HCT116 (cell line): ENCODE measurements at regions not wholly inside any gene's neighbourhood (a gene's known extent, or its start where the extent isn't known, plus 50 kb on each side); places are given as distances from the start of the nearest gene placed in this dataset.

Source experiments
- ATF3 ChIP-seq: IDR thresholded peaks from 2 replicates; pipeline ENCODE4 v1.6.1; 2012
- CEBPB ChIP-seq: IDR thresholded peaks from 2 replicates; pipeline ENCODE4 v1.6.1; 2012; ENCODE audit warnings: low read depth
- CTCF ChIP-seq, 3 experiments: fragments of 200-600 bp in 1 of 3; sonication (generic) in 1 of 3; IDR thresholded peaks in 2 of 3; conservative IDR thresholded peaks in 1 of 3; 2 replicates each; pipeline ENCODE4 v1.5.1; 2012 to 2017; ENCODE audit warnings: low read depth in 2 of 3, low read length in 2 of 3, antibody characterized with exemption in 1 of 3, borderline replicate concordance in 1 of 3, control low read depth in 1 of 3, mild to moderate bottlenecking in 1 of 3, mixed read lengths in 1 of 3, mixed run types in 1 of 3, moderate library complexity in 1 of 3; ENCODE audit not compliant: insufficient read depth in 1 of 3
- EGR1 ChIP-seq: IDR thresholded peaks from 2 replicates; pipeline ENCODE4 v1.6.1; 2012; ENCODE audit warnings: low read depth
- EZH2 ChIP-seq: fragments of 200-600 bp; sonication (generic); IDR thresholded peaks from 2 replicates; pipeline ENCODE4 v1.6.1; 2017; ENCODE audit warnings: antibody characterized with exemption, mixed run types
- EZH2phosphoT487 ChIP-seq: fragments of 200-600 bp; IDR thresholded peaks from 2 replicates; pipeline ENCODE4 v1.6.1; 2018; ENCODE audit warnings: antibody characterized with exemption, borderline replicate concordance
- FOSL1 ChIP-seq: IDR thresholded peaks from 2 replicates; pipeline ENCODE4 v1.6.1; 2012; ENCODE audit warnings: low read depth
- POLR2A ChIP-seq: IDR thresholded peaks from 2 replicates; pipeline ENCODE4 v1.7.0; 2011; ENCODE audit warnings: borderline replicate concordance; ENCODE audit not compliant: insufficient read depth, insufficient read length; ENCODE audit errors: extremely low read depth
- POLR2AphosphoS5 ChIP-seq: IDR thresholded peaks from 2 replicates; pipeline ENCODE4 v1.6.1; 2011; ENCODE audit warnings: mild to moderate bottlenecking, low read depth, low read length, moderate library complexity
- SP1 ChIP-seq: IDR thresholded peaks from 2 replicates; pipeline ENCODE4 v1.6.1; 2012; ENCODE audit warnings: low read depth
- YY1 ChIP-seq: IDR thresholded peaks from 2 replicates; pipeline ENCODE4 v1.6.1; 2011; ENCODE audit warnings: low read length, low read depth, moderate library complexity, mild to moderate bottlenecking; ENCODE audit not compliant: insufficient replicate concordance; ENCODE audit errors: extremely low read depth
- ZFX ChIP-seq: fragments of 450-650 bp; IDR thresholded peaks from 2 replicates; pipeline ENCODE4 v1.6.1; 2017

GRCh38 chr5:158482125-158482524, 617.6 kb downstream of the EBF1 start:
- TF ChIP-seq POLR2A (no peak), SP1 (no peak), CEBPB (no peak), FOSL1 (no peak), CTCF (IDR thresholded peaks at IDR 0.05 in 2 of 3, conservative IDR thresholded peaks at IDR 0.05 in 1 of 3; ENCODE audit: borderline replicate concordance in 1 of 3, insufficient read depth in 1 of 3, low read depth in 2 of 3, low read length in 2 of 3) (no peak), EZH2 (no peak), ATF3 (no peak), EZH2phosphoT487 (no peak), YY1 (no peak), ZFX (no peak), POLR2AphosphoS5 (no peak), EGR1 (no peak)
